ENCODE measurements at regions not wholly inside any gene's neighbourhood (a gene's known extent, or its start where the extent isn't known, plus 50 kb on each side); places are given as distances from the start of the nearest gene placed in this dataset.

DNA sequence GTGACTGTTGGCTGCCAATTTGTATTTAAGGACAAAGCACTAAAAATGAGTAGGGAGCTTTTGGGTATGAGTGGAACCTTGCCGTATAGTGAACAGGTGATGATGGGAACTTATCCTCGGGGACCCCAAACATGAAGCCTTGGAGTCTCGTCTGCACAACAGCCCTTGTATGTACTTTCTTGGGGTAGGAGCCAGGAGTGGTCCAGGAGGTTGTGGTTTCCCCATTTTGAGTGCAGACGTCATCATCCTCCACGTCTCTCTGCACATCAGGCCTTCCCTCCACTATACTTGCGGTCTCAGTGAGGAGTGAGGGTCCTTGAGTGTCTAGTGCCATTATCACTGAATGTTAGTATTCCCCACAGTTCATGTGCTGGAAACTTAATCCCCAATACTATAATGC is 101.5 kb upstream of the HS6ST1 start:
- TF ChIP-seq, protein P1, sequence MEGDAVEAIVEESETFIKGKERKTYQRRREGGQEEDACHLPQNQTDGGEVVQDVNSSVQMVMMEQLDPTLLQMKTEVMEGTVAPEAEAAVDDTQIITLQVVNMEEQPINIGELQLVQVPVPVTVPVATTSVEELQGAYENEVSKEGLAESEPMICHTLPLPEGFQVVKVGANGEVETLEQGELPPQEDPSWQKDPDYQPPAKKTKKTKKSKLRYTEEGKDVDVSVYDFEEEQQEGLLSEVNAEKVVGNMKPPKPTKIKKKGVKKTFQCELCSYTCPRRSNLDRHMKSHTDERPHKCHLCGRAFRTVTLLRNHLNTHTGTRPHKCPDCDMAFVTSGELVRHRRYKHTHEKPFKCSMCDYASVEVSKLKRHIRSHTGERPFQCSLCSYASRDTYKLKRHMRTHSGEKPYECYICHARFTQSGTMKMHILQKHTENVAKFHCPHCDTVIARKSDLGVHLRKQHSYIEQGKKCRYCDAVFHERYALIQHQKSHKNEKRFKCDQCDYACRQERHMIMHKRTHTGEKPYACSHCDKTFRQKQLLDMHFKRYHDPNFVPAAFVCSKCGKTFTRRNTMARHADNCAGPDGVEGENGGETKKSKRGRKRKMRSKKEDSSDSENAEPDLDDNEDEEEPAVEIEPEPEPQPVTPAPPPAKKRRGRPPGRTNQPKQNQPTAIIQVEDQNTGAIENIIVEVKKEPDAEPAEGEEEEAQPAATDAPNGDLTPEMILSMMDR (IDR thresholded peaks at IDR 0.05) = no peak
- no peak for TF ChIP-seq POLR2A (IDR thresholded peaks at IDR 0.05)

Measured in thyroid gland (tissue), 4 donors.